GM12872 (cell line): ENCODE measurements at regions not wholly inside any gene's neighbourhood (a gene's known extent, or its start where the extent isn't known, plus 50 kb on each side); places are given as distances from the start of the nearest gene placed in this dataset.

Experiments used
- CTCF ChIP-seq: IDR thresholded peaks from 3 replicates; pipeline ENCODE4 v1.5.1; 2011; ENCODE audit warnings: low read depth, mild to moderate bottlenecking, low read length, moderate library complexity; ENCODE audit not compliant: insufficient read depth

- no peak for TF ChIP-seq CTCF
Measured at GRCh38 chr21:35139382-35139715, 90.2 kb upstream of the RUNX1 start.

- no peak for TF ChIP-seq CTCF
Measured at GRCh38 chr21:35138665-35139381, 89.7 kb upstream of the RUNX1 start.

DNA sequence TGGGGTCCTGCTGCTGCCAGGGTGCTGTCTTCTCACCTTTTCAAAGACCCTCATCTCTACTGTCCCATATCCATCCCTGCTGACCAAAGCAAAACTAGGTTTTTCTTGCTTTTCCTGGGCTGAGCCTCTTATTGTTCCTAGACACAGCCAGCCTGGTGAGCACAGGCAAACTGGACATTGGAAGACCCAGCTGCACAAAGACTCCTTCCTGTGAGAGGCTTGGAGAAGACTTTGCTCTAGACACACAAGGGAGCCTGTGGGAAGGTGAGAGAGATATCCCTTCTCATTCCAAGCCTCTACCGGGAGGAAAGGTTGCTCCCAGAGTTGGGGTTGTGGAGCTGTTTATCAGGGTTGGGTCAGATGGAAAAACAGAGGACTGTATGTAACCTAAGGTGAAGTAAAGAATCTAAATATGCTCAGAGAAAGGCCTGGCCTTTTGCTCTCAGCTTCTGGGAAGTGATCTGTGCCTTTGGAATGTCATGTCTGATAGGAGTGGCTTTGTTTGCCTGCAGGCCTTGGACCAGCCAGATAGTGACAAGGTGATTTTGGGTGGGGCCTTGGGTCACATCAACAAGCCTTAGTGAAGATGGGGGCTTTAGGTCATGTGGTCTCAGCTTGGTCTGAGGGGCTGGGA, 87.6 kb upstream of the RUNX1 start:
- no peak for TF ChIP-seq CTCF

DNA sequence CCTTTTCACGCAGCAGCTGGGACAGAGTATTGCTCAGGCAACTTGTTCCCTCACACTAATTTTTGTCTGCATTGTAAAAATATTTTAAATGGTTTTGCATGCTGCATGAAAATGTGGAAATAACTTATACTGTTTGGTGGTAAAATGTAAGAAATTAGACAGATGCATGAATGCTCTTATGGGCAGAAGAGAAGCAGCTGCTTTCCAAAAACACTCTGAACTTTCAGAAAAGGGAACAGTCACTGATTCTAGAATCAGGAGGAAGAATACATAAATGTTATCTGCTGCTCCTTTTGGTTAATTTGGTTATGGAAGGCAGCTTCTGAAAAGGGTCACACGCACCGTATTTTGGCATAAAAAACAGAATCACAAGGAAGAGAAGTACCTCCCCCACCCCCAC, 87.0 kb upstream of the RUNX1 start:
- TF ChIP-seq CTCF = no peak

DNA sequence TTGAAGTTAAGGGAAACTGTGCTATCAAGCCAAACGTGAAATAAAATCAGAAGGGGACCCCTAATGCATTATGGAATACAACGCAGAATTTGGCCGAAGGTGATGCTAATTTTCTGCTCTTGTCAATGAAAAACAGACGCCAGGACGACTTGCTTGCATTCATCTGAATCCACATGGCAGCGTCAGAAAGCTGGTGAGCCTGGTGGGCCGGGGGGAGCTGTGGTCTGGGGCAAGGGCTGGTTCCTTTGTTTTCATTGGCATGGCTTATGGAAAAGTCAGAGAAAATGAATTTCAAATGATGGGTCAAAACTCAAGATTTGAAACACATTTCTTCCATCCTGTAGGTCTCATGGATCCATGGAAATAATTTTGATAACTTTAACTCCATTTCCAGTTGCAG, 86.4 kb upstream of the RUNX1 start:
- TF ChIP-seq CTCF = no peak

GRCh38 chr21:35134309-35134708, 85.2 kb upstream of the RUNX1 start:
- no peak for TF ChIP-seq CTCF

- TF ChIP-seq CTCF = no peak
Measured at GRCh38 chr21:35128536-35128935, 79.4 kb upstream of the RUNX1 start.
